ENCODE measurements at regions not wholly inside any gene's neighbourhood (a gene's known extent, or its start where the extent isn't known, plus 50 kb on each side); places are given as distances from the start of the nearest gene placed in this dataset.

DNA sequence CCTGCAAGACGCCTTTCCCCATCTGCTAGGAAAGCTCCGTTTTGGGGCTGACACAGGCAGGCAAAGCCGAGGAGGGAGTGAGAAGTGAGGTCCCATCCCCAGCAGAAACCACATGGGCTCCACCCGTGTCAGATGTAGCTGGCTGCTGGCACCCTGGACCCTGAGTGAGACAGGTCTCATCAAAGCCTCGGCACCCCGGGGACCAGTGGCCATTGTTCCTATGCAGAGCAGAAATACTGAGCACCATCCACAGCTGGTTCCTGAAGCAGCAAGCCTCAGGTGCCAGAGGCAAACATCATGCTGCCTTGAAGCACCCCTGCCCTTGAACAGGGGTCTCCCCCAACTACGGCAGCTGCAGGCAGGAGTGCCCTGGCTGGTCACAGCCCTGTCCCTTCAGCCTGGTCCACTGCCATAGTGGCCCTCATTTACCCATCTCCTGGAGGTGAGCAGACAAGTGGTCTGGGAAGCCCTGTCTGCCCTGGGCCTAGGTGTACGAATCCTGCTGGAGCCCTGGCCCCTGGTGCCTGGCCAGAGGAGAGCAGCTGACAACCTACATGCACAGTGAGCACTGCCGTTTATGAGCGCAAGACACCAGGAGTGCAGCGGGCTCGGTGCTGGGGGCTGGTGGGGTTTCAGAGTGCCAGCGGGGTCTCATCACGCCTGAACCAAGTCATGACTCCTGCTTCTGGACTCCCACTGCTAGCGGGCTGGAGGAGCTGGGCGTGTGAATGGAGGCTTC, 289.8 kb upstream of the RTL1 start:
- TF ChIP-seq, protein P1, sequence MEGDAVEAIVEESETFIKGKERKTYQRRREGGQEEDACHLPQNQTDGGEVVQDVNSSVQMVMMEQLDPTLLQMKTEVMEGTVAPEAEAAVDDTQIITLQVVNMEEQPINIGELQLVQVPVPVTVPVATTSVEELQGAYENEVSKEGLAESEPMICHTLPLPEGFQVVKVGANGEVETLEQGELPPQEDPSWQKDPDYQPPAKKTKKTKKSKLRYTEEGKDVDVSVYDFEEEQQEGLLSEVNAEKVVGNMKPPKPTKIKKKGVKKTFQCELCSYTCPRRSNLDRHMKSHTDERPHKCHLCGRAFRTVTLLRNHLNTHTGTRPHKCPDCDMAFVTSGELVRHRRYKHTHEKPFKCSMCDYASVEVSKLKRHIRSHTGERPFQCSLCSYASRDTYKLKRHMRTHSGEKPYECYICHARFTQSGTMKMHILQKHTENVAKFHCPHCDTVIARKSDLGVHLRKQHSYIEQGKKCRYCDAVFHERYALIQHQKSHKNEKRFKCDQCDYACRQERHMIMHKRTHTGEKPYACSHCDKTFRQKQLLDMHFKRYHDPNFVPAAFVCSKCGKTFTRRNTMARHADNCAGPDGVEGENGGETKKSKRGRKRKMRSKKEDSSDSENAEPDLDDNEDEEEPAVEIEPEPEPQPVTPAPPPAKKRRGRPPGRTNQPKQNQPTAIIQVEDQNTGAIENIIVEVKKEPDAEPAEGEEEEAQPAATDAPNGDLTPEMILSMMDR (IDR thresholded peaks at IDR 0.05) = no peak
- no peak for TF ChIP-seq POLR2A (IDR thresholded peaks at IDR 0.05)
